ENCODE measurements at regions not wholly inside any gene's neighbourhood (a gene's known extent, or its start where the extent isn't known, plus 50 kb on each side); places are given as distances from the start of the nearest gene placed in this dataset.
A peak's percentile ranks its signal among the peaks of the same experiment; 100 is the strongest.

- Histone ChIP-seq H3K79me2 (ENCODE audit: low read length) (no peaks in the 10 kb centered on the region), H3K9me3 (replicated peaks; ENCODE audit: insufficient read depth, low read length) (no peaks in the 10 kb centered on the region), H3K4me3 (ENCODE audit: low read length) (no peak overlapping the region), H3K27ac (ENCODE audit: low read length) (no peak overlapping the region), H3K36me3 (replicated peaks; ENCODE audit: insufficient read depth, low read length) (no peaks in the 10 kb centered on the region), H3K9ac (ENCODE audit: low read length) (no peak overlapping the region), H4K20me1 (ENCODE audit: insufficient read depth, low read length) (no peaks in the 10 kb centered on the region), H3F3A (ENCODE audit: insufficient read depth, low read length) (peaks cover 6% of the 10 kb centered on the region; the same call in 1 of the 2 replicates), H2AFZ (ENCODE audit: low read length) (no peak overlapping the region), H3K9me2 (replicated peaks; ENCODE audit: insufficient read depth, low read length) (no peaks in the 10 kb centered on the region), H3K4me2 (ENCODE audit: low read depth, low read length) (no peak overlapping the region), H3K27me3 (replicated peaks; ENCODE audit: insufficient read depth, low read length) (no peaks in the 10 kb centered on the region), H3K4me1 (ENCODE audit: low read length) (peaks cover 14% of the 10 kb centered on the region)
- TF ChIP-seq EZH2phosphoT487 (IDR thresholded peaks at IDR 0.05; ENCODE audit: low read length) (no peak), EZH2 (optimal IDR thresholded peaks at IDR 0.05; ENCODE audit: low read depth, low read length) (no peak), CTCF (IDR thresholded peaks at IDR 0.05; ENCODE audit: low read length) (no peak)
- DNase-seq: no peak
Measured at GRCh38 chr6:113651120-113651519, 206.0 kb upstream of the MARCKS start.

DNA sequence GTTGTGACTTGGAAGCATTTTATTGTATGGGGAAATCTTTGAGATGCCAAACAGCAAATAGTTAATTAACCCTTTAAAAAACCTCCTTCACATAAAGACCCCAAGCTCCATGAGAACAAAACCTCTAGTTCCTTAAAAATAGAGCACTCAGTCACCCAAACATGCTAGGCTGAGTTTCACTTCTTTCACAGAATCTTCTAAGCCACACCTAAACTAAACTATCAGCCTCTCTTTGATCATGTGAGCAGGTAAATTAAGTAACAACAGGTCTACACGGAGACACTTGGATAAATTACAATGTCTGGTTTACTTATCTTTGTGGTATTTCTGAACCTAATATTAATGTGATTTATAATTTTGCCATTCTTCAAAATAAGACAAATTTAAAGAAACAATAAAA lies 205.2 kb upstream of the MARCKS start:
- no peak for DNase-seq
- no peak overlapping the region for H3K27ac ChIP-seq (ENCODE audit: low read length)
- no peak overlapping the region for H3K9ac ChIP-seq (ENCODE audit: low read length)
- peaks cover 4% of the 10 kb centered on the region; the same call in 1 of the 2 replicates for H3F3A ChIP-seq (ENCODE audit: insufficient read depth, low read length)
- H3K4me3 ChIP-seq (ENCODE audit: low read length): no peak overlapping the region
- H3K9me3 ChIP-seq (replicated peaks; ENCODE audit: insufficient read depth, low read length): no peaks in the 10 kb centered on the region
- H3K36me3 ChIP-seq (replicated peaks; ENCODE audit: insufficient read depth, low read length): no peaks in the 10 kb centered on the region
- H3K4me2 ChIP-seq (ENCODE audit: low read depth, low read length): no peak overlapping the region
- peaks cover 11% of the 10 kb centered on the region for H3K4me1 ChIP-seq (ENCODE audit: low read length)
- H3K9me2 ChIP-seq (replicated peaks; ENCODE audit: insufficient read depth, low read length): no peaks in the 10 kb centered on the region
- TF ChIP-seq CTCF (IDR thresholded peaks at IDR 0.05; ENCODE audit: low read length): no peak
- no peak for TF ChIP-seq EZH2 (optimal IDR thresholded peaks at IDR 0.05; ENCODE audit: low read depth, low read length)
- TF ChIP-seq EZH2phosphoT487 (IDR thresholded peaks at IDR 0.05; ENCODE audit: low read length): no peak
- no peaks in the 10 kb centered on the region for H3K27me3 ChIP-seq (replicated peaks; ENCODE audit: insufficient read depth, low read length)
- no peaks in the 10 kb centered on the region for H3K79me2 ChIP-seq (ENCODE audit: low read length)
- H2AFZ ChIP-seq (ENCODE audit: low read length): no peak overlapping the region
- no peaks in the 10 kb centered on the region for H4K20me1 ChIP-seq (ENCODE audit: insufficient read depth, low read length)

- H3K4me3 ChIP-seq (ENCODE audit: low read length): no peak overlapping the region
- H3K9ac ChIP-seq (ENCODE audit: low read length): no peak overlapping the region
- H3K4me2 ChIP-seq (ENCODE audit: low read depth, low read length): 0 out of 2 replicates have a peak overlapping the region, but pooled peaks have one; percentile 9
- no peaks in the 10 kb centered on the region for H3K27me3 ChIP-seq (replicated peaks; ENCODE audit: insufficient read depth, low read length)
- H3F3A ChIP-seq (ENCODE audit: insufficient read depth, low read length): no peaks in the 10 kb centered on the region
- no peaks in the 10 kb centered on the region for H3K9me3 ChIP-seq (replicated peaks; ENCODE audit: insufficient read depth, low read length)
- no peak overlapping the region for H2AFZ ChIP-seq (ENCODE audit: low read length)
- 0 out of 2 replicates have a peak, but pooled peaks cover 3% of the 10 kb centered on the region for H3K4me1 ChIP-seq (ENCODE audit: low read length)
- H3K79me2 ChIP-seq (ENCODE audit: low read length): no peaks in the 10 kb centered on the region
- no peaks in the 10 kb centered on the region for H4K20me1 ChIP-seq (ENCODE audit: insufficient read depth, low read length)
- no peak overlapping the region for H3K27ac ChIP-seq (ENCODE audit: low read length)
- DNase-seq: no peak
- H3K9me2 ChIP-seq (replicated peaks; ENCODE audit: insufficient read depth, low read length): no peaks in the 10 kb centered on the region
- no peaks in the 10 kb centered on the region for H3K36me3 ChIP-seq (replicated peaks; ENCODE audit: insufficient read depth, low read length)
- TF ChIP-seq EZH2phosphoT487 (IDR thresholded peaks at IDR 0.05; ENCODE audit: low read length) (no peak), EZH2 (optimal IDR thresholded peaks at IDR 0.05; ENCODE audit: low read depth, low read length) (no peak), CTCF (IDR thresholded peaks at IDR 0.05; ENCODE audit: low read length) (no peak)
Measured at GRCh38 chr6:113653275-113653674, 203.9 kb upstream of the MARCKS start.

Data from MM.1S (cell line).